OCI-LY1 (cell line): ENCODE measurements at regions not wholly inside any gene's neighbourhood (a gene's known extent, or its start where the extent isn't known, plus 50 kb on each side); places are given as distances from the start of the nearest gene placed in this dataset.

Source experiments
- EZH2 ChIP-seq: fragments of 200-600 bp; sonication (generic), shearing (Covaris generic); IDR thresholded peaks from 2 replicates; pipeline ENCODE4 v1.8.0; 2017; ENCODE audit warnings: borderline replicate concordance, mixed run types, mild to moderate bottlenecking, antibody characterized with exemption, low read length, moderate library complexity, mixed read lengths
- TF ChIP-seq, protein P1 (sequence below): fragments of 200-600 bp; sonication (generic), shearing (Covaris generic); IDR thresholded peaks from 2 replicates; pipeline ENCODE4 v1.5.1; 2017; ENCODE audit warnings: mild to moderate bottlenecking, antibody characterized with exemption, low read length, moderate library complexity, mixed read lengths

DNA sequence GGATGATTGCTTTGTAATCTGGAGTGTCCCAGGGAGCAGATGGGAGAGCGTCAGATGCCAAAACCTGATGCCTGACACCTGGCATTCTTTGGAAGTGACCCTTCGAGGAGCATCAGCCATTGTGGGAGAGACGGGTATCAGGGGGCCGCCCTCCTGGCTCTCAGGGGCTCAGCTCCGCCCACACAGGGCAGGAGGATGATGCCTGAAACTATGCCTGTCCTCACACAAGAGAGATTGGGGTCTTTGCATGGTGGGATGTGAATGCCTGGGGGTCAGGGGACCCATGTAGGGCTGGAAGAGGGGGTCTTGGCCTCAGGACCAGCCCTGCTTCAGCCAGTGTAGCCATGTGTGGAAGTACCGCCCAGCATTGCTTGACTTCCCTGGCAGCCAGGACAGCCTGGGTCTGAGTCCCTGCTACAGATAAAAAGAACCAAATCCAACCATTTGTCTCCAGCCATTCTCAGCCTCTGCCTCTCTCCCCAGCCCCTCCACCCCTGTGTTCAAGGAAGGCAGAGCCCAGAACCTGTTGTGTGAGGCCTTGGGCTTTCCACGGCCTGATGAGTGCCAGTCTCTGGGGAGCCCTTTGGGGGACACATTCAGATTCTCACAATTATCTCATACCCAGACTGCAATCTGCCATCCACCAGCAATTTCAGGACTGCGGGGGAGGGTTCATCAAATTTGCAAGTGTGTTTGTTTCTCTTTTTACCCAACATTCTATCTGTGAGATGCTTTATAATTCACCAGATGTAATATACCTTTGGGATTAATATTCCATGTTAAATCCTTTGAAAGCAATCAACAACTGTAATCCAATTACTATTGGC is 371.2 kb downstream of the PREX1 start:
- TF ChIP-seq, protein P1, sequence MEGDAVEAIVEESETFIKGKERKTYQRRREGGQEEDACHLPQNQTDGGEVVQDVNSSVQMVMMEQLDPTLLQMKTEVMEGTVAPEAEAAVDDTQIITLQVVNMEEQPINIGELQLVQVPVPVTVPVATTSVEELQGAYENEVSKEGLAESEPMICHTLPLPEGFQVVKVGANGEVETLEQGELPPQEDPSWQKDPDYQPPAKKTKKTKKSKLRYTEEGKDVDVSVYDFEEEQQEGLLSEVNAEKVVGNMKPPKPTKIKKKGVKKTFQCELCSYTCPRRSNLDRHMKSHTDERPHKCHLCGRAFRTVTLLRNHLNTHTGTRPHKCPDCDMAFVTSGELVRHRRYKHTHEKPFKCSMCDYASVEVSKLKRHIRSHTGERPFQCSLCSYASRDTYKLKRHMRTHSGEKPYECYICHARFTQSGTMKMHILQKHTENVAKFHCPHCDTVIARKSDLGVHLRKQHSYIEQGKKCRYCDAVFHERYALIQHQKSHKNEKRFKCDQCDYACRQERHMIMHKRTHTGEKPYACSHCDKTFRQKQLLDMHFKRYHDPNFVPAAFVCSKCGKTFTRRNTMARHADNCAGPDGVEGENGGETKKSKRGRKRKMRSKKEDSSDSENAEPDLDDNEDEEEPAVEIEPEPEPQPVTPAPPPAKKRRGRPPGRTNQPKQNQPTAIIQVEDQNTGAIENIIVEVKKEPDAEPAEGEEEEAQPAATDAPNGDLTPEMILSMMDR = no peak
- TF ChIP-seq EZH2 = no peak
